ENCODE measurements at regions not wholly inside any gene's neighbourhood (a gene's known extent, or its start where the extent isn't known, plus 50 kb on each side); places are given as distances from the start of the nearest gene placed in this dataset.

DNA sequence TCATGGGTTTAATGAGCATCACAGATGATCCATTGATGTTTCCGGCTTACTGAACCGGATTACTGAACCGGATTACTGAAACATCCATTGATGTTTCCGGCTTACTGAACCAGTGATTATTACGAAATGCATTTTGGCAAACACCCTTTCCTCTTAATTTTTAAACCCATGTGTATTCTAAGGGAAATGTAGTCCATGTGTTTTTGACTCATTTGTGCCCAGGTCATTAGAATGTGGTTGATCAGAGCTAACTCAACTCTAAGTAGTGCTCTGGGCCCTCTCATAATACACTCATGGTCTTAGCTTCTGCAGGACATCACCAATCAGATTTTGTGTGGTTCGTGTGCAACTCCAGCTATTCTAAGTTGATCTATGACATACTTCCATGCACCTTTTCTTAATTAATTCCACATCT, 141.6 kb downstream of the SPATA18 start:
- in situ Hi-C loops (cut with MboI; ENCODE audit: low sequenced_read_pairs) (loop anchor here (25.0 kb wide), 1 partner anchor 105 kb away; no protein-coding TSS in a partner anchor), dilution Hi-C loops (cut with HindIII; ENCODE audit: low sequenced_read_pairs, unreplicated experiment) (no loop called here), intact Hi-C loops (cut with micrococcal nuclease) (no loop called here)
- no peak overlapping the region for H3K23ac ChIP-seq (ENCODE audit: low read depth, low read length)
- no peak overlapping the region for H4K5ac ChIP-seq (ENCODE audit: low read depth, low read length)
- CTCF ChIA-PET: no interaction called here
- no peaks in the 10 kb centered on the region for H3K9me1 ChIP-seq (ENCODE audit: insufficient read depth, low read length)
- H2AK5ac ChIP-seq (ENCODE audit: low read depth, low read length): no peak overlapping the region
- no peak overlapping the region for H3K14ac ChIP-seq (replicated peaks; ENCODE audit: low read depth, low read length)
- no peak overlapping the region for H4K91ac ChIP-seq (ENCODE audit: insufficient read depth, low read depth, low read length)
- no peak overlapping the region for H3K4ac ChIP-seq (ENCODE audit: low read depth, low read length)
- H3K27ac ChIP-seq (ENCODE audit: insufficient read depth, low read length): no peak overlapping the region
- no peaks in the 10 kb centered on the region for H3K36me3 ChIP-seq (ENCODE audit: control insufficient read depth, insufficient read depth, low read length)
- TF ChIP-seq MAZ (IDR thresholded peaks at IDR 0.05; ENCODE audit: borderline replicate concordance, low read depth, low read length): no peak
- no peak for TF ChIP-seq RFX5 (IDR thresholded peaks at IDR 0.05; ENCODE audit: low read depth, low read length)
- TF ChIP-seq SMC3 (IDR thresholded peaks at IDR 0.05; ENCODE audit: low read depth, low read length): no peak
- TF ChIP-seq RAD21 (IDR thresholded peaks at IDR 0.05; ENCODE audit: low read length): no peak
- TF ChIP-seq MXI1 (IDR thresholded peaks at IDR 0.05; ENCODE audit: borderline replicate concordance, low read depth, low read length): no peak
- no peak for TF ChIP-seq POLR2A (IDR thresholded peaks at IDR 0.05; ENCODE audit: low read depth, low read length)
- no peak for TF ChIP-seq NFE2L2 (IDR thresholded peaks at IDR 0.05; ENCODE audit: low read depth, low read length)
- no peak for TF ChIP-seq BHLHE40 (IDR thresholded peaks at IDR 0.05; ENCODE audit: low read depth, low read length)
- TF ChIP-seq CHD1 (IDR thresholded peaks at IDR 0.05; ENCODE audit: low read depth, low read length): no peak
- TF ChIP-seq, protein P1, sequence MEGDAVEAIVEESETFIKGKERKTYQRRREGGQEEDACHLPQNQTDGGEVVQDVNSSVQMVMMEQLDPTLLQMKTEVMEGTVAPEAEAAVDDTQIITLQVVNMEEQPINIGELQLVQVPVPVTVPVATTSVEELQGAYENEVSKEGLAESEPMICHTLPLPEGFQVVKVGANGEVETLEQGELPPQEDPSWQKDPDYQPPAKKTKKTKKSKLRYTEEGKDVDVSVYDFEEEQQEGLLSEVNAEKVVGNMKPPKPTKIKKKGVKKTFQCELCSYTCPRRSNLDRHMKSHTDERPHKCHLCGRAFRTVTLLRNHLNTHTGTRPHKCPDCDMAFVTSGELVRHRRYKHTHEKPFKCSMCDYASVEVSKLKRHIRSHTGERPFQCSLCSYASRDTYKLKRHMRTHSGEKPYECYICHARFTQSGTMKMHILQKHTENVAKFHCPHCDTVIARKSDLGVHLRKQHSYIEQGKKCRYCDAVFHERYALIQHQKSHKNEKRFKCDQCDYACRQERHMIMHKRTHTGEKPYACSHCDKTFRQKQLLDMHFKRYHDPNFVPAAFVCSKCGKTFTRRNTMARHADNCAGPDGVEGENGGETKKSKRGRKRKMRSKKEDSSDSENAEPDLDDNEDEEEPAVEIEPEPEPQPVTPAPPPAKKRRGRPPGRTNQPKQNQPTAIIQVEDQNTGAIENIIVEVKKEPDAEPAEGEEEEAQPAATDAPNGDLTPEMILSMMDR (conservative IDR thresholded peaks at IDR 0.05; ENCODE audit: low read depth, low read length): no peak
- no peak for TF ChIP-seq FOS (IDR thresholded peaks at IDR 0.05; ENCODE audit: low read depth, low read length)
- TF ChIP-seq MAFK (IDR thresholded peaks at IDR 0.05; ENCODE audit: low read depth, low read length): no peak
- TF ChIP-seq, protein P2, sequence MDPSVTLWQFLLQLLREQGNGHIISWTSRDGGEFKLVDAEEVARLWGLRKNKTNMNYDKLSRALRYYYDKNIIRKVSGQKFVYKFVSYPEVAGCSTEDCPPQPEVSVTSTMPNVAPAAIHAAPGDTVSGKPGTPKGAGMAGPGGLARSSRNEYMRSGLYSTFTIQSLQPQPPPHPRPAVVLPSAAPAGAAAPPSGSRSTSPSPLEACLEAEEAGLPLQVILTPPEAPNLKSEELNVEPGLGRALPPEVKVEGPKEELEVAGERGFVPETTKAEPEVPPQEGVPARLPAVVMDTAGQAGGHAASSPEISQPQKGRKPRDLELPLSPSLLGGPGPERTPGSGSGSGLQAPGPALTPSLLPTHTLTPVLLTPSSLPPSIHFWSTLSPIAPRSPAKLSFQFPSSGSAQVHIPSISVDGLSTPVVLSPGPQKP (IDR thresholded peaks at IDR 0.05; ENCODE audit: borderline replicate concordance, low read depth, low read length): no peak
- TF ChIP-seq CEBPB (IDR thresholded peaks at IDR 0.05; ENCODE audit: low read depth, low read length): no peak
- H3K79me1 ChIP-seq (ENCODE audit: low read depth in 1 of 2, low read length in 2 of 2): no peaks in the 10 kb centered on the region
- no peak overlapping the region for H2BK120ac ChIP-seq (ENCODE audit: low read depth, low read length)
- H3K56ac ChIP-seq (ENCODE audit: extremely low read depth, insufficient read depth, low read length): no peak overlapping the region
- H3K9me3 ChIP-seq (ENCODE audit: control insufficient read depth, insufficient read depth, low read length): no peaks in the 10 kb centered on the region
- no peak overlapping the region for H2AFZ ChIP-seq (replicated peaks; ENCODE audit: low read length, poor library complexity)
- BruUV-seq (replicated peaks): no TSS peak
- H2BK15ac ChIP-seq (ENCODE audit: low read depth, low read length): no peak overlapping the region
- H2BK5ac ChIP-seq (ENCODE audit: low read depth, low read length, poor library complexity, severe bottlenecking): no peak overlapping the region
- WGBS, 2 experiments (ENCODE audit: extremely low coverage in 2 of 2, insufficient read length in 1 of 2): no CpG with 5 or more reads among the region's 6 CpGs
- H2AK9ac ChIP-seq (replicated peaks; ENCODE audit: low read depth, low read length, poor library complexity): no peak overlapping the region
- H3K27me3 ChIP-seq (ENCODE audit: control insufficient read depth, insufficient read depth, low read length): no peaks in the 10 kb centered on the region; the same call in 1 of the 2 replicates
- no peak for ATAC-seq (ENCODE audit: low read depth)
- H3K4me2 ChIP-seq (ENCODE audit: low read depth, low read length): no peak overlapping the region
- H3K9ac ChIP-seq (ENCODE audit: low read depth, low read length): no peak overlapping the region
- H4K8ac ChIP-seq (ENCODE audit: low read depth in 2 of 2, low read length in 2 of 2): no peak overlapping the region
- H2BK20ac ChIP-seq (ENCODE audit: low read depth, low read length): no peak overlapping the region
- POLR2A ChIA-PET (ENCODE audit: unreplicated experiment): interaction anchor here (0.6 kb wide), 1 partner anchor 184 kb away, joined by 3 read pairs; no protein-coding TSS in a partner anchor
- H3K18ac ChIP-seq (ENCODE audit: low read depth, low read length): no peak overlapping the region
- no peaks in the 10 kb centered on the region for H4K20me1 ChIP-seq (ENCODE audit: insufficient read depth, low read length)
- DNase-seq: no peak
- no peaks in the 10 kb centered on the region for H3K4me1 ChIP-seq (ENCODE audit: control insufficient read depth, insufficient read depth, low read length)
- H3K4me3 ChIP-seq (ENCODE audit: insufficient read depth, low read depth, low read length): no peak overlapping the region
